ENCODE measurements at regions not wholly inside any gene's neighbourhood (a gene's known extent, or its start where the extent isn't known, plus 50 kb on each side); places are given as distances from the start of the nearest gene placed in this dataset.

- TF ChIP-seq, protein P1, sequence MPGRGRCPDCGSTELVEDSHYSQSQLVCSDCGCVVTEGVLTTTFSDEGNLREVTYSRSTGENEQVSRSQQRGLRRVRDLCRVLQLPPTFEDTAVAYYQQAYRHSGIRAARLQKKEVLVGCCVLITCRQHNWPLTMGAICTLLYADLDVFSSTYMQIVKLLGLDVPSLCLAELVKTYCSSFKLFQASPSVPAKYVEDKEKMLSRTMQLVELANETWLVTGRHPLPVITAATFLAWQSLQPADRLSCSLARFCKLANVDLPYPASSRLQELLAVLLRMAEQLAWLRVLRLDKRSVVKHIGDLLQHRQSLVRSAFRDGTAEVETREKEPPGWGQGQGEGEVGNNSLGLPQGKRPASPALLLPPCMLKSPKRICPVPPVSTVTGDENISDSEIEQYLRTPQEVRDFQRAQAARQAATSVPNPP (IDR thresholded peaks at IDR 0.05; ENCODE audit: borderline replicate concordance, insufficient read depth, insufficient read length): no peak
- TF ChIP-seq PCBP2 (IDR thresholded peaks at IDR 0.05; ENCODE audit: low read depth, low read length, poor library complexity, severe bottlenecking) (no peak), HNRNPK (IDR thresholded peaks at IDR 0.05; ENCODE audit: low read depth, low read length, poor library complexity, severe bottlenecking) (no peak)
- TF ChIP-seq, protein P2, sequence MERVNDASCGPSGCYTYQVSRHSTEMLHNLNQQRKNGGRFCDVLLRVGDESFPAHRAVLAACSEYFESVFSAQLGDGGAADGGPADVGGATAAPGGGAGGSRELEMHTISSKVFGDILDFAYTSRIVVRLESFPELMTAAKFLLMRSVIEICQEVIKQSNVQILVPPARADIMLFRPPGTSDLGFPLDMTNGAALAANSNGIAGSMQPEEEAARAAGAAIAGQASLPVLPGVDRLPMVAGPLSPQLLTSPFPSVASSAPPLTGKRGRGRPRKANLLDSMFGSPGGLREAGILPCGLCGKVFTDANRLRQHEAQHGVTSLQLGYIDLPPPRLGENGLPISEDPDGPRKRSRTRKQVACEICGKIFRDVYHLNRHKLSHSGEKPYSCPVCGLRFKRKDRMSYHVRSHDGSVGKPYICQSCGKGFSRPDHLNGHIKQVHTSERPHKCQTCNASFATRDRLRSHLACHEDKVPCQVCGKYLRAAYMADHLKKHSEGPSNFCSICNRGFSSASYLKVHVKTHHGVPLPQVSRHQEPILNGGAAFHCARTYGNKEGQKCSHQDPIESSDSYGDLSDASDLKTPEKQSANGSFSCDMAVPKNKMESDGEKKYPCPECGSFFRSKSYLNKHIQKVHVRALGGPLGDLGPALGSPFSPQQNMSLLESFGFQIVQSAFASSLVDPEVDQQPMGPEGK (CRISPR knock-in tag; IDR thresholded peaks at IDR 0.05; ENCODE audit: borderline replicate concordance): no peak
Observed at GRCh38 chr12:62995097-62995496, 60.1 kb upstream of the PPM1H start.

All from K562 (cell line).